Activated CD8-positive, alpha-beta T cell treated with anti-CD3 and anti-CD28 coated beads, Interleukin-2, amount 10 ng/mL, durations not matched to agents 7 days and 5 days (primary cell): ENCODE measurements at regions not wholly inside any gene's neighbourhood (a gene's known extent, or its start where the extent isn't known, plus 50 kb on each side); places are given as distances from the start of the nearest gene placed in this dataset.

ENCODE experiments used
- ATAC-seq: fragments of 150-1000 bp; cut with Tn5 transposase; one replicate; pipeline ENCODE4 v1.10.0; 2021; ENCODE audit warnings: moderate library complexity
- CTCF ChIA-PET: fragments of 350-600 bp; sonication (Branson Sonifier 250); formaldehyde crosslinking; loops from one replicate; lab custom pipeline; 2021; ENCODE audit warnings: antibody characterized with exemption; lab: Charles Lee
- POLR2A ChIA-PET: fragments of 350-600 bp; sonication (Branson Sonifier 250); formaldehyde crosslinking; loops from one replicate; lab custom pipeline; 2021; ENCODE audit warnings: antibody characterized with exemption; lab: Charles Lee
- DNase-seq: peaks from one replicate; pipeline ENCODE4 v3.0.0-alpha.2; 2020
- H3K27ac Mint-ChIP-seq: one replicate; pipeline ENCODE4 v1.8.0; 2021; ENCODE audit warnings: mild to moderate bottlenecking, mixed read lengths
- H3K27me3 Mint-ChIP-seq: one replicate; pipeline ENCODE4 v1.8.0; 2021; ENCODE audit warnings: low read depth, mixed read lengths
- H3K36me3 Mint-ChIP-seq: one replicate; pipeline ENCODE4 v1.8.0; 2021; ENCODE audit warnings: low read depth, mixed read lengths
- H3K4me1 Mint-ChIP-seq: one replicate; pipeline ENCODE4 v1.8.0; 2021; ENCODE audit warnings: low read depth, mixed read lengths
- H3K4me3 Mint-ChIP-seq: one replicate; pipeline ENCODE4 v1.8.0; 2021; ENCODE audit warnings: mild to moderate bottlenecking, mixed read lengths
- H3K9me3 Mint-ChIP-seq: one replicate; pipeline ENCODE4 v1.8.0; 2022; ENCODE audit warnings: mixed read lengths; ENCODE audit not compliant: insufficient read depth

GRCh38 chr6:169046021-169046420, 207.6 kb downstream of the THBS2 start:
- CTCF ChIA-PET, result no interaction called here
- no peak overlapping the region for H3K27ac Mint-ChIP-seq
- peaks cover under 1% of the 10 kb centered on the region for H3K27me3 Mint-ChIP-seq
- DNase-seq, result no peak
- ATAC-seq, result no peak
- no peak overlapping the region for H3K4me3 Mint-ChIP-seq
- H3K4me1 Mint-ChIP-seq, result no peaks in the 10 kb centered on the region
- no peaks in the 10 kb centered on the region for H3K9me3 Mint-ChIP-seq
- POLR2A ChIA-PET, result no interaction called here
- no peaks in the 10 kb centered on the region for H3K36me3 Mint-ChIP-seq

DNA sequence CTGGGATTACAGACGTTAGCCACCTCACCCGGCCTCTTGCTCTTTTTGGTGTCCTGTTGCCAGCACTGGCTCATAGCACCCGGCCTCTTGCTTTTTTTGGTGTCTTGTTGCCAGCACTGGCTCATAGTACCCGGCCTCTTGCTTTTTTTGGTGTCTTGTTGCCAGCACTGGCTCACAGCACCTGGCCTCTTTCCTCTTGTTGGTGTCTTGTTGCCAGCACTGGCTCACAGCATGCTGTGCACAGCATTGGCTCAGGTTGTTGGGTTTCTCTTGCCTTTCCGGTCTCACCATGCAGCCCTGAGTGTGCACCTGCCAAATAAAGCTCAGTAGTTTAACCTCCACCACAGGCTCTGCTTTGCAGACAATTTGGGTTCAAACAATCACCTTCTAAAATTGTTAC, 208.2 kb downstream of the THBS2 start:
- DNase-seq (no peak), ATAC-seq (no peak)
- POLR2A ChIA-PET, result no interaction called here
- H3K27me3 Mint-ChIP-seq, result no peaks in the 10 kb centered on the region
- no peaks in the 10 kb centered on the region for H3K36me3 Mint-ChIP-seq
- H3K27ac Mint-ChIP-seq, result no peak overlapping the region
- H3K4me3 Mint-ChIP-seq, result no peak overlapping the region
- CTCF ChIA-PET, result no interaction called here
- H3K9me3 Mint-ChIP-seq, result no peaks in the 10 kb centered on the region
- no peaks in the 10 kb centered on the region for H3K4me1 Mint-ChIP-seq

- H3K4me3 Mint-ChIP-seq, result no peak overlapping the region
- POLR2A ChIA-PET, result no interaction called here
- ATAC-seq (no peak), DNase-seq (no peak)
- H3K27ac Mint-ChIP-seq, result no peak overlapping the region
- no peaks in the 10 kb centered on the region for H3K9me3 Mint-ChIP-seq
- H3K4me1 Mint-ChIP-seq, result no peaks in the 10 kb centered on the region
- no peaks in the 10 kb centered on the region for H3K36me3 Mint-ChIP-seq
- no peaks in the 10 kb centered on the region for H3K27me3 Mint-ChIP-seq
- CTCF ChIA-PET, result no interaction called here
Measured at GRCh38 chr6:169044381-169045230, 209.0 kb downstream of the THBS2 start.

GRCh38 chr6:169042061-169042460, 211.6 kb downstream of the THBS2 start:
- CTCF ChIA-PET, result no interaction called here
- ATAC-seq (no peak), DNase-seq (no peak)
- H3K4me1 Mint-ChIP-seq, result no peaks in the 10 kb centered on the region
- no peak overlapping the region for H3K27ac Mint-ChIP-seq
- H3K9me3 Mint-ChIP-seq, result peaks cover 5% of the 10 kb centered on the region
- no peak overlapping the region for H3K4me3 Mint-ChIP-seq
- no peaks in the 10 kb centered on the region for H3K36me3 Mint-ChIP-seq
- peaks cover 2% of the 10 kb centered on the region for H3K27me3 Mint-ChIP-seq
- POLR2A ChIA-PET, result no interaction called here

GRCh38 chr6:169041078-169041477, 212.6 kb downstream of the THBS2 start:
- CTCF ChIA-PET, result no interaction called here
- H3K4me3 Mint-ChIP-seq, result no peak overlapping the region
- H3K4me1 Mint-ChIP-seq, result no peaks in the 10 kb centered on the region
- no peak overlapping the region for H3K27ac Mint-ChIP-seq
- POLR2A ChIA-PET, result interaction anchor here (0.7 kb wide), 1 partner anchor 9 kb away, joined by 3 read pairs; no protein-coding TSS in a partner anchor
- DNase-seq (no peak), ATAC-seq (no peak)
- H3K9me3 Mint-ChIP-seq, result peaks cover 9% of the 10 kb centered on the region
- H3K36me3 Mint-ChIP-seq, result no peaks in the 10 kb centered on the region
- peaks cover 2% of the 10 kb centered on the region for H3K27me3 Mint-ChIP-seq

DNA sequence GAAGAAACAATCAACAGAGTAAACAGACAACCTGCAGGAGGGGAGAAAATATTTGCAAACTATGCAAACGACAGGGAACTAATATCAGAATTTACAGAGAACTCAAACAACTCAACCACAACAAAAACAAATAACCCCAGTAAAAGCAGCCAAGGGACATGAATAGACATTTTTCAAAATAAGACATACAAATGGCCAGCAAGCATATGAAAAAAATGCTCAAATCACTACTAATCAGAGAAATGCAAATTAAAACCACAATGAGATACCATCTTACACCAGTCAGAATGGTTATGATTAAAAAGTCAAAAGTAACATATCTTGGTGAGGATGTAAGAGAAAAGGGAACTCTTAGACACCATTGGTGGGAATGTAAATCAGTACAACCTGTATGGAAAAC, 215.0 kb downstream of the THBS2 start:
- no peaks in the 10 kb centered on the region for H3K36me3 Mint-ChIP-seq

GRCh38 chr6:169035385-169036240, 218.0 kb downstream of the THBS2 start:
- ChIA-PET CTCF (no interaction called here), POLR2A (no interaction called here)
- no peak for ATAC-seq
- Mint-ChIP-seq H3K9me3 (peaks cover 9% of the 10 kb centered on the region), H3K4me1 (no peaks in the 10 kb centered on the region), H3K27ac (no peak overlapping the region), H3K27me3 (peaks cover 2% of the 10 kb centered on the region), H3K36me3 (no peaks in the 10 kb centered on the region), H3K4me3 (no peak overlapping the region)
- DNase-seq, result no peak

More for the DNA sequence above, 215.0 kb downstream of the THBS2 start:
- Mint-ChIP-seq H3K9me3 (peaks cover 9% of the 10 kb centered on the region), H3K4me3 (no peak overlapping the region), H3K27me3 (peaks cover 2% of the 10 kb centered on the region), H3K4me1 (no peaks in the 10 kb centered on the region), H3K27ac (no peak overlapping the region)
- ChIA-PET POLR2A (no interaction called here), CTCF (no interaction called here)
- ATAC-seq, result no peak
- DNase-seq, result no peak

- H3K27me3 Mint-ChIP-seq, result peaks cover 2% of the 10 kb centered on the region
- ATAC-seq (no peak), DNase-seq (no peak)
- no peaks in the 10 kb centered on the region for H3K36me3 Mint-ChIP-seq
- POLR2A ChIA-PET, result no interaction called here
- H3K4me3 Mint-ChIP-seq, result no peak overlapping the region
- H3K27ac Mint-ChIP-seq, result no peak overlapping the region
- CTCF ChIA-PET, result no interaction called here
- peaks cover 9% of the 10 kb centered on the region for H3K9me3 Mint-ChIP-seq
- H3K4me1 Mint-ChIP-seq, result no peaks in the 10 kb centered on the region
Measured at GRCh38 chr6:169034516-169035167, 219.0 kb downstream of the THBS2 start.

DNA sequence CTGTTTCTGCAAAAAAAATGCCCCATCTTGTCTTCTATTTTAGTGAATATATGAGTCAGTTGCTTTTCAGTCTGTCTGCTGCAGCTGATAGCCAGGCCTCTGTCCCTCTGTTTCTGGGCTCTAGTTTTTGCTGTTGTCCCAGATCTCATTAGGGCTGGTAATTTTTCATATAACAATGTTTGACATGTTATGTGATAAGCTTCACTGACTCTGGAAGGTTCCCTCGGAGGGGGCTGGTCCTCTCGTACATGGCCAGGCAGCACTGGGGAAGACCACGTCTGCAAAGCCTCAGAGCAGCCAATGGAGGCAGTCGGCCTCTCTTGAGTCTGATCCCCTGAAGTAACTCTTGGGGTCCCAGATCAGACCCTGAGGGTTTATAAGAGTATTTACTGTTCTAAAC, 223.8 kb downstream of the THBS2 start:
- no peak overlapping the region for H3K27ac Mint-ChIP-seq
- DNase-seq (no peak), ATAC-seq (no peak)
- no peaks in the 10 kb centered on the region for H3K4me1 Mint-ChIP-seq
- no peak overlapping the region for H3K4me3 Mint-ChIP-seq
- ChIA-PET POLR2A (no interaction called here), CTCF (no interaction called here)
- no peaks in the 10 kb centered on the region for H3K9me3 Mint-ChIP-seq
- no peaks in the 10 kb centered on the region for H3K27me3 Mint-ChIP-seq
- H3K36me3 Mint-ChIP-seq, result no peaks in the 10 kb centered on the region

- ATAC-seq (no peak), DNase-seq (no peak)
- Mint-ChIP-seq H3K9me3 (no peaks in the 10 kb centered on the region), H3K4me1 (no peaks in the 10 kb centered on the region), H3K4me3 (no peak overlapping the region), H3K27ac (no peak overlapping the region), H3K27me3 (no peaks in the 10 kb centered on the region), H3K36me3 (no peaks in the 10 kb centered on the region)
- CTCF ChIA-PET, result no interaction called here
- POLR2A ChIA-PET, result no interaction called here
Measured at GRCh38 chr6:169028343-169028742, 225.3 kb downstream of the THBS2 start.

DNA sequence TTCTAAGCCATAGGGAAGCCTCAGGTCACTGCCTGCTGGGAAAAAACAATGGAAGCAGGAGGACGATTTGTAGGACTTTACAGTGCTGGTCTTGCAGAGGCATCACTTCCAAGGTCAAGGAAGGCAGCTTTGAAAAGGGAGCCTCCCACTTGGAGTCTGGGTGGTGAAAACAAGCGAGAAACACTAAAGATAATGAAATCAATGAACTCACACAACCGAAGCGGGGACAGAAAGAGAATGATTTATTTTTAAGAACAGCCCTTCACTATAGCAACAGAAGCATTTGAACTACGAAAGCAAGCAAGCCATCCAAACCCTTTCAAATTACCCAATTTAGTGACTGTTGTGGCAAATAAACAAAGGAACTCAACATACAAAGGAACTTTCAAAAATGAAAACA, 227.5 kb downstream of the THBS2 start:
- ChIA-PET POLR2A (no interaction called here), CTCF (no interaction called here)
- no peak for ATAC-seq
- no peak for DNase-seq
- H3K27ac Mint-ChIP-seq, result no peak overlapping the region
- H3K4me3 Mint-ChIP-seq, result no peak overlapping the region
- H3K27me3 Mint-ChIP-seq, result no peaks in the 10 kb centered on the region
- H3K4me1 Mint-ChIP-seq, result no peaks in the 10 kb centered on the region
- H3K36me3 Mint-ChIP-seq, result no peaks in the 10 kb centered on the region
- no peaks in the 10 kb centered on the region for H3K9me3 Mint-ChIP-seq
